Caco-2 (cell line): ENCODE measurements at regions not wholly inside any gene's neighbourhood (a gene's known extent, or its start where the extent isn't known, plus 50 kb on each side); places are given as distances from the start of the nearest gene placed in this dataset.

Experiments used
- BruUV-seq: library from RNA; stranded (reverse); fragments of 400-500 nt; replicated peaks from 2 replicates; lab custom pipeline; 2021; lab: Mats Ljungman, UMichigan
- CTCF ChIA-PET: fragments of 300-600 bp; sonication (Branson Sonifier 250); formaldehyde crosslinking; loops from one replicate; lab custom pipeline; 2022; ENCODE audit warnings: antibody characterized with exemption; lab: Charles Lee
- POLR2A ChIA-PET: fragments of 300-600 bp; sonication (Branson Sonifier 250); formaldehyde crosslinking; loops from one replicate; lab custom pipeline; 2022; ENCODE audit warnings: antibody characterized with exemption; lab: Charles Lee
- DNase-seq, 2 experiments: peaks; one replicate each; pipeline versions ENCODE4 v3.0.0 to v3.0.0-alpha.2; 2020 to 2022
- H3K27me3 ChIP-seq: replicated peaks from 2 replicates; pipeline ENCODE4 v1.6.0; 2011; ENCODE audit warnings: low read length; ENCODE audit not compliant: control insufficient read depth, insufficient read depth
- H3K36me3 ChIP-seq: 2 replicates; pipeline ENCODE4 v1.5.1; 2011; ENCODE audit warnings: low read length; ENCODE audit not compliant: control insufficient read depth, insufficient read depth
- H3K4me1 ChIP-seq: fragments of 250-450 bp; sonication (Bioruptor Pico); 2 replicates; pipeline ENCODE4 v1.5.1; 2020; ENCODE audit warnings: mild to moderate bottlenecking
- H3K4me3 ChIP-seq: 2 replicates; pipeline ENCODE4 v1.5.1; 2011; ENCODE audit warnings: low read depth, mild to moderate bottlenecking, control low read depth, low read length
- H3K9me3 ChIP-seq: fragments of 250-450 bp; sonication (Bioruptor Pico); 2 replicates; pipeline ENCODE4 v1.5.1; 2020; ENCODE audit warnings: mild to moderate bottlenecking, moderate library complexity
- H3K27ac Mint-ChIP-seq: one replicate; pipeline ENCODE4 v1.8.0; 2022; ENCODE audit warnings: mixed read lengths; ENCODE audit not compliant: unreplicated experiment
- H3K27me3 Mint-ChIP-seq: one replicate; pipeline ENCODE4 v1.8.0; 2022; ENCODE audit warnings: mixed read lengths; ENCODE audit not compliant: insufficient read depth, unreplicated experiment
- H3K36me3 Mint-ChIP-seq: one replicate; pipeline ENCODE4 v1.8.0; 2022; ENCODE audit warnings: mild to moderate bottlenecking, mixed read lengths; ENCODE audit not compliant: insufficient read depth, unreplicated experiment
- H3K4me1 Mint-ChIP-seq: one replicate; pipeline ENCODE4 v1.8.0; 2022; ENCODE audit warnings: low read depth, mixed read lengths; ENCODE audit not compliant: unreplicated experiment
- H3K4me3 Mint-ChIP-seq: one replicate; pipeline ENCODE4 v1.8.0; 2022; ENCODE audit warnings: mild to moderate bottlenecking, moderate library complexity, mixed read lengths; ENCODE audit not compliant: unreplicated experiment
- H3K9me3 Mint-ChIP-seq: one replicate; pipeline ENCODE4 v1.8.0; 2022; ENCODE audit warnings: mixed read lengths; ENCODE audit not compliant: unreplicated experiment
- CTCF ChIP-seq, 2 experiments: fragments of 200-600 bp in 1 of 2; IDR thresholded peaks; 1 replicate in 1 of 2; 2 replicates in 1 of 2; pipeline versions ENCODE4 v1.5.1 to v1.8.0; 2011 to 2022; ENCODE audit warnings: antibody characterized with exemption in 1 of 2, control low read depth in 1 of 2, inconsistent platforms in 1 of 2, low read depth in 1 of 2, low read length in 1 of 2, mild to moderate bottlenecking in 1 of 2, moderate library complexity in 1 of 2; ENCODE audit not compliant: insufficient read depth in 1 of 2, severe bottlenecking in 1 of 2, unreplicated experiment in 1 of 2
- intact Hi-C: fragments of 100-400 bp; cut with micrococcal nuclease; formaldehyde crosslinking; loops from one replicate; pipeline ENCODE4 v1.10.0; 2022; ENCODE audit not compliant: unreplicated experiment

- Mint-ChIP-seq H3K4me3 (no peak overlapping the region), H3K36me3 (no peaks in the 10 kb centered on the region)
- POLR2A ChIA-PET, result no interaction called here
These were observed 591.9 kb downstream of the TECRL start for GRCh38 chr4:63817196-63817865.

GRCh38 chr4:63814171-63814964 lies 594.9 kb downstream of the TECRL start:
- no peak overlapping the region for H3K4me3 Mint-ChIP-seq
- H3K9me3 Mint-ChIP-seq, result no peaks in the 10 kb centered on the region
- H3K27me3 Mint-ChIP-seq, result peaks cover 5% of the 10 kb centered on the region
- Histone ChIP-seq H3K4me1 (no peaks in the 10 kb centered on the region), H3K4me3 (no peak overlapping the region), H3K9me3 (no peaks in the 10 kb centered on the region), H3K36me3 (no peaks in the 10 kb centered on the region), H3K27me3 (no peaks in the 10 kb centered on the region)
- no peaks in the 10 kb centered on the region for H3K36me3 Mint-ChIP-seq
- BruUV-seq, result no TSS peak
- intact Hi-C loops, result no loop called here
- TF ChIP-seq CTCF (IDR thresholded peaks at IDR 0.05; ENCODE audit: insufficient read depth in 1 of 2, low read depth in 1 of 2, low read length in 1 of 2, severe bottlenecking in 1 of 2, unreplicated experiment in 1 of 2), result no peak
- H3K27ac Mint-ChIP-seq, result no peak overlapping the region
- H3K4me1 Mint-ChIP-seq, result no peaks in the 10 kb centered on the region
- CTCF ChIA-PET, result no interaction called here
- POLR2A ChIA-PET, result no interaction called here
- DNase-seq, result no peak

More at GRCh38 chr4:63817196-63817865, 591.9 kb downstream of the TECRL start:
- Mint-ChIP-seq H3K27me3 (no peaks in the 10 kb centered on the region), H3K27ac (no peak overlapping the region), H3K9me3 (no peaks in the 10 kb centered on the region), H3K4me1 (no peaks in the 10 kb centered on the region)
- DNase-seq, result no peak
- H3K9me3 ChIP-seq, result no peaks in the 10 kb centered on the region
- CTCF ChIA-PET, result no interaction called here
- no TSS peak for BruUV-seq
- intact Hi-C loops, result no loop called here
- H3K36me3 ChIP-seq, result no peaks in the 10 kb centered on the region
- H3K4me3 ChIP-seq, result no peak overlapping the region
- no peaks in the 10 kb centered on the region for H3K27me3 ChIP-seq
- no peaks in the 10 kb centered on the region for H3K4me1 ChIP-seq
- TF ChIP-seq CTCF (IDR thresholded peaks at IDR 0.05; ENCODE audit: insufficient read depth in 1 of 2, low read depth in 1 of 2, low read length in 1 of 2, severe bottlenecking in 1 of 2, unreplicated experiment in 1 of 2), result no peak

- no peak overlapping the region for H3K4me3 Mint-ChIP-seq
- H3K27ac Mint-ChIP-seq, result no peak overlapping the region
- Histone ChIP-seq H3K4me3 (no peak overlapping the region), H3K4me1 (no peaks in the 10 kb centered on the region), H3K9me3 (no peaks in the 10 kb centered on the region), H3K36me3 (no peaks in the 10 kb centered on the region), H3K27me3 (no peaks in the 10 kb centered on the region)
- no peak for DNase-seq
- H3K27me3 Mint-ChIP-seq, result no peaks in the 10 kb centered on the region
- no peaks in the 10 kb centered on the region for H3K4me1 Mint-ChIP-seq
- TF ChIP-seq CTCF (IDR thresholded peaks at IDR 0.05; ENCODE audit: insufficient read depth in 1 of 2, low read depth in 1 of 2, low read length in 1 of 2, severe bottlenecking in 1 of 2, unreplicated experiment in 1 of 2), result no peak
- BruUV-seq, result no TSS peak
- no peaks in the 10 kb centered on the region for H3K9me3 Mint-ChIP-seq
- H3K36me3 Mint-ChIP-seq, result no peaks in the 10 kb centered on the region
- ChIA-PET CTCF (no interaction called here), POLR2A (no interaction called here)
- intact Hi-C loops, result no loop called here
These were observed 610.1 kb downstream of the TECRL start for GRCh38 chr4:63799166-63799565.
